HCT116 (cell line): ENCODE measurements at regions not wholly inside any gene's neighbourhood (a gene's known extent, or its start where the extent isn't known, plus 50 kb on each side); places are given as distances from the start of the nearest gene placed in this dataset.

Experiments used
- ATAC-seq: fragments of 200-7000 bp; cut with Tn5 transposase; 2 replicates; pipeline ENCODE4 v1.9.1; 2020; ENCODE audit warnings: mild to moderate bottlenecking, moderate library complexity
- BruUV-seq: library from RNA; stranded (reverse); fragments of 400-500 nt; replicated peaks from 2 replicates; lab custom pipeline; 2021; lab: Mats Ljungman, UMichigan
- CTCF ChIA-PET: fragments of 300-600 bp; sonication (Branson Sonifier 250); formaldehyde crosslinking; loops from one replicate; lab custom pipeline; 2021; ENCODE audit warnings: antibody characterized with exemption; lab: Charles Lee
- POLR2A ChIA-PET: fragments of 300-600, 350-600 bp; sonication (Branson Sonifier 250); formaldehyde crosslinking; loops from one replicate; lab custom pipeline; 2021; ENCODE audit warnings: antibody characterized with exemption; lab: Charles Lee
- RAD21 ChIA-PET, 2 experiments: fragments of 300-600 bp; sonication (Branson Sonifier 250); formaldehyde crosslinking; loops; one replicate each; lab custom pipeline; 2023; ENCODE audit warnings: low total read pairs in 2 of 2; ENCODE audit not compliant: uncharacterized antibody in 2 of 2, unreplicated experiment in 2 of 2, low non-redundant PET in 1 of 2; lab: Charles Lee
- DNase-seq: peaks from one replicate; pipeline ENCODE4 v3.0.0-alpha.2; 2010; ENCODE audit warnings: low read depth, low spot score
- H2AFZ ChIP-seq: fragments of 200-600 bp; shearing (Covaris generic), sonication (generic); 2 replicates; pipeline ENCODE4 v1.6.1; 2017; ENCODE audit warnings: low read depth, mixed run types, mixed read lengths, antibody characterized with exemption, low read length; ENCODE audit not compliant: poor library complexity, severe bottlenecking
- H3K27ac ChIP-seq: 2 replicates; pipeline ENCODE4 v1.5.1; 2012; ENCODE audit warnings: low read depth, low read length
- H3K27me3 ChIP-seq: fragments of 200-600 bp; sonication (generic); 2 replicates; pipeline ENCODE4 v1.6.1; 2016; ENCODE audit warnings: mixed run types, low read length, mixed read lengths; ENCODE audit not compliant: insufficient read depth
- H3K36me3 ChIP-seq, 2 experiments: fragments of 200-500 bp in 1 of 2; fragments of 200-600 bp in 1 of 2; sonication (Bioruptor generic) in 1 of 2; sonication (generic) in 1 of 2; 2 replicates each; pipeline versions ENCODE4 v1.5.1 to v1.6.1; 2014 to 2016; ENCODE audit warnings: low read length in 2 of 2, inconsistent platforms in 1 of 2, mixed read lengths in 1 of 2, mixed run types in 1 of 2; ENCODE audit not compliant: insufficient read depth in 2 of 2, control insufficient read depth in 1 of 2
- H3K4me1 ChIP-seq, 2 experiments: fragments of 200-600 bp in 1 of 2; sonication (generic) in 1 of 2; 2 replicates each; pipeline versions ENCODE4 v1.5.1 to v1.6.1; 2012 to 2017; ENCODE audit warnings: low read length in 2 of 2, inconsistent platforms in 1 of 2, mild to moderate bottlenecking in 1 of 2, mixed read lengths in 1 of 2, mixed run types in 1 of 2, moderate library complexity in 1 of 2; ENCODE audit not compliant: insufficient read depth in 2 of 2, control insufficient read depth in 1 of 2
- H3K4me2 ChIP-seq: fragments of 200-600 bp; sonication (generic); 2 replicates; pipeline ENCODE4 v1.6.1; 2017; ENCODE audit warnings: mixed run types, low read length, mixed read lengths
- H3K4me3 ChIP-seq, 2 experiments: fragments of 200-600 bp in 1 of 2; sonication (generic) in 1 of 2; replicated peaks in 1 of 2; 2 replicates each; pipeline ENCODE4 v1.5.1; 2011 to 2016; ENCODE audit warnings: low read length in 2 of 2, control low read depth in 1 of 2, low read depth in 1 of 2, mild to moderate bottlenecking in 1 of 2, mixed read lengths in 1 of 2, mixed run types in 1 of 2
- H3K79me2 ChIP-seq: fragments of 200-600 bp; sonication (generic); 2 replicates; pipeline ENCODE4 v1.6.1; 2017; ENCODE audit warnings: mild to moderate bottlenecking, mixed run types, low read length, moderate library complexity, mixed read lengths; ENCODE audit not compliant: insufficient read depth
- H3K9ac ChIP-seq: fragments of 200-600 bp; sonication (generic); 2 replicates; pipeline ENCODE4 v1.6.1; 2016; ENCODE audit warnings: low read length, mixed read lengths
- H3K9me2 ChIP-seq: fragments of 200-600 bp; sonication (generic), shearing (Covaris generic); 2 replicates; pipeline ENCODE4 v1.6.1; 2017; ENCODE audit warnings: mixed run types, mild to moderate bottlenecking, moderate library complexity; ENCODE audit not compliant: insufficient read depth
- H3K9me3 ChIP-seq, 2 experiments: fragments of 200-500 bp in 1 of 2; fragments of 200-600 bp in 1 of 2; sonication (Bioruptor generic) in 1 of 2; sonication (generic) in 1 of 2; 2 replicates each; pipeline ENCODE4 v1.6.1; 2014 to 2017; ENCODE audit warnings: low read length in 2 of 2, mixed read lengths in 2 of 2, inconsistent platforms in 1 of 2, low read depth in 1 of 2, mild to moderate bottlenecking in 1 of 2, mixed run types in 1 of 2, moderate library complexity in 1 of 2; ENCODE audit not compliant: control insufficient read depth in 1 of 2, insufficient read depth in 1 of 2
- H4K20me1 ChIP-seq: fragments of 200-600 bp; sonication (generic), shearing (Covaris generic); 2 replicates; pipeline ENCODE4 v1.6.1; 2017; ENCODE audit warnings: mixed run types, mild to moderate bottlenecking, moderate library complexity; ENCODE audit not compliant: insufficient read depth
- CBX3 ChIP-seq: IDR thresholded peaks from 2 replicates; pipeline ENCODE4 v1.6.1; 2012; ENCODE audit warnings: low read depth
- CEBPB ChIP-seq: IDR thresholded peaks from 2 replicates; pipeline ENCODE4 v1.6.1; 2012; ENCODE audit warnings: low read depth
- EGR1 ChIP-seq: IDR thresholded peaks from 2 replicates; pipeline ENCODE4 v1.6.1; 2012; ENCODE audit warnings: low read depth
- EZH2 ChIP-seq: fragments of 200-600 bp; sonication (generic); IDR thresholded peaks from 2 replicates; pipeline ENCODE4 v1.6.1; 2017; ENCODE audit warnings: antibody characterized with exemption, mixed run types
- JUND ChIP-seq: IDR thresholded peaks from 2 replicates; pipeline ENCODE4 v1.6.1; 2012
- POLR2A ChIP-seq: IDR thresholded peaks from 2 replicates; pipeline ENCODE4 v1.7.0; 2011; ENCODE audit warnings: borderline replicate concordance; ENCODE audit not compliant: insufficient read depth, insufficient read length; ENCODE audit errors: extremely low read depth
- POLR2AphosphoS5 ChIP-seq: IDR thresholded peaks from 2 replicates; pipeline ENCODE4 v1.6.1; 2011; ENCODE audit warnings: mild to moderate bottlenecking, low read depth, low read length, moderate library complexity
- RAD21 ChIP-seq: IDR thresholded peaks from 2 replicates; pipeline ENCODE4 v1.6.1; 2012; ENCODE audit warnings: low read depth, mild to moderate bottlenecking
- SIN3A ChIP-seq: IDR thresholded peaks from 2 replicates; pipeline ENCODE4 v1.6.1; 2012; ENCODE audit warnings: low read depth
- SRF ChIP-seq: IDR thresholded peaks from 2 replicates; pipeline ENCODE4 v1.6.1; 2012; ENCODE audit warnings: low read depth
- TCF7L2 ChIP-seq: IDR thresholded peaks from 2 replicates; pipeline ENCODE4 v1.7.0; 2011; ENCODE audit warnings: borderline replicate concordance, inconsistent platforms; ENCODE audit not compliant: insufficient read depth, insufficient read length; ENCODE audit errors: extremely low read depth
- YY1 ChIP-seq: IDR thresholded peaks from 2 replicates; pipeline ENCODE4 v1.6.1; 2011; ENCODE audit warnings: low read length, low read depth, moderate library complexity, mild to moderate bottlenecking; ENCODE audit not compliant: insufficient replicate concordance; ENCODE audit errors: extremely low read depth
- ZFX ChIP-seq: fragments of 450-650 bp; IDR thresholded peaks from 2 replicates; pipeline ENCODE4 v1.6.1; 2017
- intact Hi-C: fragments of 100-400 bp; cut with micrococcal nuclease; formaldehyde crosslinking; loops from 2 replicates; pipeline ENCODE4 v1.10.0; 2022
- TF ChIP-seq, protein P1 (sequence below): IDR thresholded peaks from 2 replicates; pipeline ENCODE4 v1.6.1; 2012
- TF ChIP-seq, protein P2 (sequence below): IDR thresholded peaks from 2 replicates; pipeline ENCODE4 v1.6.1; 2011; ENCODE audit warnings: mild to moderate bottlenecking, low read length, moderate library complexity; ENCODE audit not compliant: insufficient replicate concordance; ENCODE audit errors: extremely low read depth
- TF ChIP-seq, protein P3 (sequence below), 3 experiments: fragments of 200-600 bp in 1 of 3; sonication (generic) in 1 of 3; IDR thresholded peaks in 2 of 3; conservative IDR thresholded peaks in 1 of 3; 2 replicates each; pipeline ENCODE4 v1.5.1; 2012 to 2017; ENCODE audit warnings: low read depth in 2 of 3, low read length in 2 of 3, antibody characterized with exemption in 1 of 3, borderline replicate concordance in 1 of 3, control low read depth in 1 of 3, mild to moderate bottlenecking in 1 of 3, mixed read lengths in 1 of 3, mixed run types in 1 of 3, moderate library complexity in 1 of 3; ENCODE audit not compliant: insufficient read depth in 1 of 3

DNA sequence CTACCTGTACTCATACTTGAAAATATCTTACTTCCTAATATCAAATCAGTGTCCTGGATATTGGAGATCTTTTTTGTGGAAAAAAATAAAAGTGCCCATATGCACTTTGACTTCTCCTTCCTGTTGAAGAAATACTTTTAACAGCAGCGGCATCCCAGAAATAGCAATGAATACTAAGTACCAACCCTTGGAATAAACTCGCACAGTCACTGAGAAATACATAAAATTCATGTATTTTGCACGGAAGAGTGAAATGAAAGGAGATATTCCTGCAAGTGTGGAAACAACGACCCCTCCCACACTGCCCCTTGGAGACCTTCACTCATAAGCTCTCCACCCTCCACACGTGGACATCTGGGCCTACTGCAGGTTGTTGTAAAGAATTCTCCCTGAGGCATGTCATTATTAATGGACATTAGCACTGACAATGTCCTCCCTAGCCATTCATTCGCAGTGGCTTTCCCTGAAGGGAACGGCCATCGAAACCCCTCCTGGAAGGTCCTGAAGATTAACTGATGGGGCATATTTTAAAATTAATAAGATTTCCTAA, 407.6 kb upstream of the PFKP start:
- intact Hi-C loops: no loop called here

More for the DNA sequence above, 407.6 kb upstream of the PFKP start:
- TF ChIP-seq, protein P1, sequence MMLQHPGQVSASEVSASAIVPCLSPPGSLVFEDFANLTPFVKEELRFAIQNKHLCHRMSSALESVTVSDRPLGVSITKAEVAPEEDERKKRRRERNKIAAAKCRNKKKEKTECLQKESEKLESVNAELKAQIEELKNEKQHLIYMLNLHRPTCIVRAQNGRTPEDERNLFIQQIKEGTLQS: no peak
- TF ChIP-seq SIN3A: no peak
- no peak for TF ChIP-seq YY1
- no peak for TF ChIP-seq EZH2
- no peak for TF ChIP-seq EGR1
- TF ChIP-seq JUND: no peak
- no peak for TF ChIP-seq RAD21
- no peak for TF ChIP-seq ZFX
- TF ChIP-seq CEBPB: no peak
- TF ChIP-seq, protein P2, sequence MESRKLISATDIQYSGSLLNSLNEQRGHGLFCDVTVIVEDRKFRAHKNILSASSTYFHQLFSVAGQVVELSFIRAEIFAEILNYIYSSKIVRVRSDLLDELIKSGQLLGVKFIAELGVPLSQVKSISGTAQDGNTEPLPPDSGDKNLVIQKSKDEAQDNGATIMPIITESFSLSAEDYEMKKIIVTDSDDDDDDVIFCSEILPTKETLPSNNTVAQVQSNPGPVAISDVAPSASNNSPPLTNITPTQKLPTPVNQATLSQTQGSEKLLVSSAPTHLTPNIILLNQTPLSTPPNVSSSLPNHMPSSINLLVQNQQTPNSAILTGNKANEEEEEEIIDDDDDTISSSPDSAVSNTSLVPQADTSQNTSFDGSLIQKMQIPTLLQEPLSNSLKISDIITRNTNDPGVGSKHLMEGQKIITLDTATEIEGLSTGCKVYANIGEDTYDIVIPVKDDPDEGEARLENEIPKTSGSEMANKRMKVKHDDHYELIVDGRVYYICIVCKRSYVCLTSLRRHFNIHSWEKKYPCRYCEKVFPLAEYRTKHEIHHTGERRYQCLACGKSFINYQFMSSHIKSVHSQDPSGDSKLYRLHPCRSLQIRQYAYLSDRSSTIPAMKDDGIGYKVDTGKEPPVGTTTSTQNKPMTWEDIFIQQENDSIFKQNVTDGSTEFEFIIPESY: no peak
- TF ChIP-seq POLR2AphosphoS5: no peak
- no peak for TF ChIP-seq SRF
- TF ChIP-seq POLR2A: no peak
- TF ChIP-seq CBX3: no peak
- TF ChIP-seq, protein P3, sequence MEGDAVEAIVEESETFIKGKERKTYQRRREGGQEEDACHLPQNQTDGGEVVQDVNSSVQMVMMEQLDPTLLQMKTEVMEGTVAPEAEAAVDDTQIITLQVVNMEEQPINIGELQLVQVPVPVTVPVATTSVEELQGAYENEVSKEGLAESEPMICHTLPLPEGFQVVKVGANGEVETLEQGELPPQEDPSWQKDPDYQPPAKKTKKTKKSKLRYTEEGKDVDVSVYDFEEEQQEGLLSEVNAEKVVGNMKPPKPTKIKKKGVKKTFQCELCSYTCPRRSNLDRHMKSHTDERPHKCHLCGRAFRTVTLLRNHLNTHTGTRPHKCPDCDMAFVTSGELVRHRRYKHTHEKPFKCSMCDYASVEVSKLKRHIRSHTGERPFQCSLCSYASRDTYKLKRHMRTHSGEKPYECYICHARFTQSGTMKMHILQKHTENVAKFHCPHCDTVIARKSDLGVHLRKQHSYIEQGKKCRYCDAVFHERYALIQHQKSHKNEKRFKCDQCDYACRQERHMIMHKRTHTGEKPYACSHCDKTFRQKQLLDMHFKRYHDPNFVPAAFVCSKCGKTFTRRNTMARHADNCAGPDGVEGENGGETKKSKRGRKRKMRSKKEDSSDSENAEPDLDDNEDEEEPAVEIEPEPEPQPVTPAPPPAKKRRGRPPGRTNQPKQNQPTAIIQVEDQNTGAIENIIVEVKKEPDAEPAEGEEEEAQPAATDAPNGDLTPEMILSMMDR (IDR thresholded peaks at IDR 0.05 in 2 of 3, conservative IDR thresholded peaks at IDR 0.05 in 1 of 3; ENCODE audit: borderline replicate concordance in 1 of 3, insufficient read depth in 1 of 3, low read depth in 2 of 3, low read length in 2 of 3): no peak
- no peak for TF ChIP-seq TCF7L2
- no peaks in the 10 kb centered on the region for H4K20me1 ChIP-seq
- H3K79me2 ChIP-seq: no peaks in the 10 kb centered on the region
- H3K9me2 ChIP-seq: no peaks in the 10 kb centered on the region
- no peaks in the 10 kb centered on the region for H3K27me3 ChIP-seq
- no peak for DNase-seq
- H3K27ac ChIP-seq: no peak overlapping the region
- no peak for ATAC-seq
- H2AFZ ChIP-seq: no peak overlapping the region
- ChIA-PET CTCF (no interaction called here), POLR2A (no interaction called here), RAD21 (no interaction called here)
- no peak overlapping the region for H3K9ac ChIP-seq
- no peaks in the 10 kb centered on the region for H3K4me1 ChIP-seq
- no TSS peak for BruUV-seq
- H3K36me3 ChIP-seq: no peaks in the 10 kb centered on the region
- peaks cover 11 to 25% of the 10 kb centered on the region in 2 experiments; a peak in 3 of 4 replicates for H3K9me3 ChIP-seq
- H3K4me3 ChIP-seq: no peak overlapping the region
- no peak overlapping the region for H3K4me2 ChIP-seq
